Loucy (cell line): ENCODE measurements at regions not wholly inside any gene's neighbourhood (a gene's known extent, or its start where the extent isn't known, plus 50 kb on each side); places are given as distances from the start of the nearest gene placed in this dataset.

Experiments used
- H2AFZ ChIP-seq: fragments of 200-600 bp; sonication (generic); 2 replicates; pipeline ENCODE4 v1.6.0; 2016; ENCODE audit warnings: antibody characterized with exemption, mild to moderate bottlenecking, low read length, moderate library complexity
- H3F3A ChIP-seq: fragments of 200-600 bp; 2 replicates; pipeline ENCODE4 v1.6.0; 2016; ENCODE audit warnings: antibody characterized with exemption, low read depth, mild to moderate bottlenecking
- H3K27me3 ChIP-seq: fragments of 200-600 bp; sonication (generic); 2 replicates; pipeline ENCODE4 v1.6.1; 2014; ENCODE audit warnings: low read length, mild to moderate bottlenecking; ENCODE audit not compliant: insufficient read depth, poor library complexity, severe bottlenecking
- H3K36me3 ChIP-seq: fragments of 200-600 bp; sonication (generic); 2 replicates; pipeline ENCODE4 v1.6.1; 2016; ENCODE audit warnings: low read length; ENCODE audit not compliant: insufficient read depth
- H3K4me1 ChIP-seq: fragments of 200-600 bp; sonication (generic); 2 replicates; pipeline ENCODE4 v1.5.1; 2014; ENCODE audit warnings: low read length, mild to moderate bottlenecking; ENCODE audit not compliant: insufficient read depth, poor library complexity, severe bottlenecking
- H3K4me2 ChIP-seq: fragments of 200-600 bp; sonication (generic); 2 replicates; pipeline ENCODE4 v1.6.0; 2014; ENCODE audit warnings: antibody characterized with exemption, low read length, low read depth, mild to moderate bottlenecking; ENCODE audit not compliant: poor library complexity, severe bottlenecking
- H3K4me3 ChIP-seq: fragments of 200-600 bp; sonication (generic); 2 replicates; pipeline ENCODE4 v1.5.1; 2014; ENCODE audit warnings: low read length, mild to moderate bottlenecking, mixed read lengths; ENCODE audit not compliant: poor library complexity, severe bottlenecking
- H3K79me2 ChIP-seq: fragments of 200-600 bp; sonication (generic); 2 replicates; pipeline ENCODE4 v1.6.1; 2014; ENCODE audit warnings: low read length; ENCODE audit not compliant: insufficient read depth
- H3K9ac ChIP-seq: fragments of 200-600 bp; sonication (generic); 2 replicates; pipeline ENCODE4 v1.6.0; 2014; ENCODE audit warnings: mild to moderate bottlenecking, low read depth, low read length, moderate library complexity; ENCODE audit not compliant: poor library complexity, severe bottlenecking
- H3K9me2 ChIP-seq: fragments of 200-600 bp; sonication (generic); replicated peaks from 2 replicates; pipeline ENCODE4 v1.6.1; 2016; ENCODE audit warnings: low read depth, low read length, mixed read lengths
- H3K9me3 ChIP-seq: fragments of 200-600 bp; sonication (generic); 2 replicates; pipeline ENCODE4 v1.6.1; 2014; ENCODE audit warnings: mild to moderate bottlenecking, antibody characterized with exemption, low read length, low read depth; ENCODE audit not compliant: insufficient read depth
- H4K20me1 ChIP-seq: fragments of 200-600 bp; sonication (generic); 2 replicates; pipeline ENCODE4 v1.6.0; 2014; ENCODE audit warnings: antibody characterized with exemption, low read length, mild to moderate bottlenecking; ENCODE audit not compliant: insufficient read depth, poor library complexity, severe bottlenecking
- EZH2phosphoT487 ChIP-seq: fragments of 200-600 bp; IDR thresholded peaks from 2 replicates; pipeline ENCODE4 v1.6.1; 2018; ENCODE audit warnings: antibody characterized with exemption, mild to moderate bottlenecking, moderate library complexity, borderline replicate concordance
- TF ChIP-seq, protein P1 (sequence below): fragments of 200-600 bp; sonication (generic); conservative IDR thresholded peaks from 2 replicates; pipeline ENCODE4 v1.5.1; 2014; ENCODE audit warnings: mild to moderate bottlenecking, antibody characterized with exemption, low read length

DNA sequence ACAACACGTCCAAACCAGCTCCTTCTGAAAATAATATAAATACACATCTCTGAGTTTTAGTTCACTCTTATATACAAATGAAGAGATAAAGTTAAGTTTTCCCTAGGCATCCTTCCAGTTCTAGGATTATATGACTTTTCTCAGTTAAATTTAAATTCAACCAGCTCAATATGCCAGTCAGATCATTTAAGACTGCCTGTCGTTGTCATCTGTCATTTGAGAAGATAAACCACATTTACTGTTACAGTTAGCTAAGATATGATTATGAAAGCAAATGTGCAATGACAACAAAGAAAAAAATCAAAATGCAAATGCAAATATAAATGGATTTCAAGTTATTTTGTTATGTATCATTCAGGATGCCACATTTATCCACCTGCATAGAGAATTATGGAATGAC, 671.7 kb upstream of the GOT2 start:
- no peak overlapping the region for H3K4me3 ChIP-seq
- H3K9me2 ChIP-seq, result no peaks in the 10 kb centered on the region
- no peaks in the 10 kb centered on the region for H4K20me1 ChIP-seq
- H3K4me1 ChIP-seq, result no peaks in the 10 kb centered on the region
- H3K9ac ChIP-seq, result no peak overlapping the region
- no peaks in the 10 kb centered on the region for H3K27me3 ChIP-seq
- no peaks in the 10 kb centered on the region for H3F3A ChIP-seq
- H3K36me3 ChIP-seq, result no peaks in the 10 kb centered on the region
- no peak overlapping the region for H3K4me2 ChIP-seq
- H3K9me3 ChIP-seq, result no peaks in the 10 kb centered on the region
- TF ChIP-seq, protein P1, sequence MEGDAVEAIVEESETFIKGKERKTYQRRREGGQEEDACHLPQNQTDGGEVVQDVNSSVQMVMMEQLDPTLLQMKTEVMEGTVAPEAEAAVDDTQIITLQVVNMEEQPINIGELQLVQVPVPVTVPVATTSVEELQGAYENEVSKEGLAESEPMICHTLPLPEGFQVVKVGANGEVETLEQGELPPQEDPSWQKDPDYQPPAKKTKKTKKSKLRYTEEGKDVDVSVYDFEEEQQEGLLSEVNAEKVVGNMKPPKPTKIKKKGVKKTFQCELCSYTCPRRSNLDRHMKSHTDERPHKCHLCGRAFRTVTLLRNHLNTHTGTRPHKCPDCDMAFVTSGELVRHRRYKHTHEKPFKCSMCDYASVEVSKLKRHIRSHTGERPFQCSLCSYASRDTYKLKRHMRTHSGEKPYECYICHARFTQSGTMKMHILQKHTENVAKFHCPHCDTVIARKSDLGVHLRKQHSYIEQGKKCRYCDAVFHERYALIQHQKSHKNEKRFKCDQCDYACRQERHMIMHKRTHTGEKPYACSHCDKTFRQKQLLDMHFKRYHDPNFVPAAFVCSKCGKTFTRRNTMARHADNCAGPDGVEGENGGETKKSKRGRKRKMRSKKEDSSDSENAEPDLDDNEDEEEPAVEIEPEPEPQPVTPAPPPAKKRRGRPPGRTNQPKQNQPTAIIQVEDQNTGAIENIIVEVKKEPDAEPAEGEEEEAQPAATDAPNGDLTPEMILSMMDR, result no peak
- no peak for TF ChIP-seq EZH2phosphoT487
- H2AFZ ChIP-seq, result no peak overlapping the region
- H3K79me2 ChIP-seq, result no peaks in the 10 kb centered on the region

DNA sequence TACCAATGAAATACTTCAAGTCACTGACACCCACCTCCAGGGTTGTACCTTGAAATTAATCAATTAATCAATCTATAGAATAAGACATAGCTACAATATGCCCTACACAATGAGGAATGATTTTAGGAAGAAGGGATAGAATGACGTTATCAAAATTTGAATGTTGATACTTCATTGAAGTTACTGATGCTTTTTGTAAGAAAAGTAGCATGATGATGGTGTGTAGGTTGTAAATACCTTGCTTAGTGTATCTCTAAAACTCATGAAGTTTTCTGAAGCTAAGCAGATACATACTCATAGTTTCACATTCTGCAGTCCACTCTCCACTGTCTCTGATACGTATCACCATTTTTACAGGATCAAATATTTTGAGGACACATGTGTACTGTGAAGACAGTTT, 670.4 kb upstream of the GOT2 start:
- H3K9me2 ChIP-seq, result no peaks in the 10 kb centered on the region
- H4K20me1 ChIP-seq, result no peaks in the 10 kb centered on the region
- H3F3A ChIP-seq, result no peaks in the 10 kb centered on the region
- no peak overlapping the region for H3K4me3 ChIP-seq
- no peaks in the 10 kb centered on the region for H3K36me3 ChIP-seq
- no peak overlapping the region for H3K4me2 ChIP-seq
- H3K4me1 ChIP-seq, result no peaks in the 10 kb centered on the region
- H2AFZ ChIP-seq, result no peak overlapping the region
- H3K27me3 ChIP-seq, result no peaks in the 10 kb centered on the region
- no peaks in the 10 kb centered on the region for H3K9me3 ChIP-seq
- H3K9ac ChIP-seq, result no peak overlapping the region
- no peak for TF ChIP-seq EZH2phosphoT487
- TF ChIP-seq, protein P1, result no peak
- no peaks in the 10 kb centered on the region for H3K79me2 ChIP-seq

DNA sequence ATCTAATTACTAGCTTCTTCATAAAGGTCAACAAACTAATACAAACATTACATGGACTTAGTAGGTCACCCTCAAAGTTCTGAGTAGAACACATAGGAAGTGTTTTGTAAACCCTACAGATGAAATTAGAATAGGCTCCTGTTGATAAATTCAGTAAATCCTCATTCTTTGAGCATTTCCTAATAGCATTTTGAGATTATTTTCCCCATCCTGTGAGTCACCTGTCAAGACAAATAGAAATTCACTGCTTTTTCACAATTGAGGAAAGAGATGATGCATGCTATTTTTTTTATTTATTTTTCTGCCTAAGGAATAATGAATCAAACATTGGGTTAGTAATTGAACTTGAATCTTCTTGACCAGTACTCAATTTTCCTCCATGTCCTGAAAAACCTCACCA, 666.7 kb upstream of the GOT2 start:
- TF ChIP-seq EZH2phosphoT487, result no peak
- TF ChIP-seq, protein P1, result no peak

More for the DNA sequence above, 666.7 kb upstream of the GOT2 start:
- H3K9me3 ChIP-seq, result no peaks in the 10 kb centered on the region
- H2AFZ ChIP-seq, result no peak overlapping the region
- no peak overlapping the region for H3K4me3 ChIP-seq
- H3K79me2 ChIP-seq, result no peaks in the 10 kb centered on the region
- H3K27me3 ChIP-seq, result no peaks in the 10 kb centered on the region
- H3K36me3 ChIP-seq, result no peaks in the 10 kb centered on the region
- no peak overlapping the region for H3K9ac ChIP-seq
- H4K20me1 ChIP-seq, result no peaks in the 10 kb centered on the region
- H3K4me1 ChIP-seq, result no peaks in the 10 kb centered on the region
- H3F3A ChIP-seq, result no peaks in the 10 kb centered on the region
- H3K4me2 ChIP-seq, result no peak overlapping the region
- H3K9me2 ChIP-seq, result no peaks in the 10 kb centered on the region
